Stimulated activated CD8-positive, alpha-beta memory T cell treated with anti-CD3 and anti-CD28 coated beads, Interleukin-7, amount 100 ng/mL, for 48 hours (primary cell): ENCODE measurements at regions not wholly inside any gene's neighbourhood (a gene's known extent, or its start where the extent isn't known, plus 50 kb on each side); places are given as distances from the start of the nearest gene placed in this dataset.
A peak's percentile ranks its signal among the peaks of the same experiment; 100 is the strongest.
"Not testable (repeated sequence)": the region's sequence is repeated elsewhere in the genome, so short reads cannot be mapped to it uniquely, and the experiment has no call there.

Experiments used
- DNase-seq, 2 donors: peaks; one replicate each; pipeline ENCODE4 v3.0.0-alpha.2; 2020; ENCODE audit warnings: low read depth in 1 of 2; ENCODE audit errors: extremely low read depth in 1 of 2

- DNase-seq = no peak
Observed at GRCh38 chr7:149608168-149608567, 110.6 kb upstream of the ZNF746 start.

GRCh38 chr7:149607683-149608082 lies 110.1 kb upstream of the ZNF746 start:
- DNase-seq = no peak

DNA sequence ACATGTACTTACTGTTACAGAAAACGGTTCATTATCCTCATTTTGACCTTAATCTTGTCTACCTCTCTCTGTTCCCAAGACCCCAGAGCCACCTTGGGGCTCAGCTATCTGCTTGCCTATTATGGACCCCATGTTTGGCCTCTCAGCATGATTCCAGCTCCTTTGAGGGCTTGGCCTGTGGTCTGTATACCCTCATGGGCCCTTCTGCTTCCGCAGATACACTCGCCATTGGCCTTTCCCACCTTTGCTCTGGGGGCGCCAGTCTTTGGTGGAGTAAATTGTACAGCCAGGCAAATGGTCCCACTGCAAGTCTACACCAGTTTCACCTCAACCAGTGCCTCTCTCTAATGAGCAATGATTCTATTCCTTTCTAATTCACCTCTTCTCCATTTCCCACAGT lies 109.2 kb upstream of the ZNF746 start:
- no peak for DNase-seq

DNA sequence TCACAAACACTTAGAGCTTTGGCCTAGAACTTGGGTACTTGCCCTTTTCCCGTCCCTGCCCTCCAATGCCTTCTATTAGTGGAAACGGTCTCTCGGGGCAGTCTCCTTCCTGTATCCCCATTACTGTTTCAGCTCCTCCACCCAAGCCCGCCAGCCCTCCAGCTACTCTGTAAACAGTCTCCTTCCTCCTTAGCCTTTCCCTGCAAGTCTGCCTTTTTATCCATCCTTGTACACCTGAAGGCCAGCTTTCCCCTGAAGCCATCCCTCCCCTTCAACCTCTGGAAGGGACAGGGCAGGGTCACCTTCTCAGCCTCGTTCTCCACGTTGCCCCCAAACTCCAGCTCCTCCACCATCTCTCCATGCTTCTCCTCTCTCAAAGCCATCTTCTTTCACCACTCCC lies 108.1 kb upstream of the ZNF746 start:
- DNase-seq = no peak

GRCh38 chr7:149604521-149604920 lies 106.9 kb upstream of the ZNF746 start:
- no peak for DNase-seq

GRCh38 chr7:149600669-149601330 lies 103.2 kb upstream of the ZNF746 start:
- DNase-seq = peak in 1 of 2 donors; percentile 57

- DNase-seq = no peak
Observed at GRCh38 chr7:149599636-149600206, 102.1 kb upstream of the ZNF746 start.

GRCh38 chr7:149598721-149599308 lies 101.2 kb upstream of the ZNF746 start:
- DNase-seq = no peak

GRCh38 chr7:149597789-149598188 lies 100.2 kb upstream of the ZNF746 start:
- DNase-seq = not testable (repeated sequence)

- DNase-seq = no peak
Observed at GRCh38 chr7:149595541-149595940, 97.9 kb upstream of the ZNF746 start.

DNA sequence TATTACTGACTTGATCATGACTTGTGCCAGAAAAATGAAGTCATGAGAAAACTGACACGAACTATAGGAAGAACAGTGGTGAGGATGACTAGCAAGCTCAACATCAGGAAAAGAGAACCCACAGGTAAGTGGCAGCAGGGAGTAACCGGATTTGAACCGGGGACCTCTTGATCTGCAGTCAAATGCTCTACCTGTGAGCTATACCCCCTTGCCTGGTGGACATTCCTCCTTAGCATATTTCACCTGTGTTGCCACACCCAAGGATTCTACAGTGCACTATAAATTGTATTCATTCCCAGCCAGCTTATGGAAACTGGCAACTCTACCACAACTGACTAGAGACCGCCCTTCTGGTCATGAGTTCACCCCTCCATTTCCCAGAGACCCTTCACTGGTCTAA lies 97.5 kb upstream of the ZNF746 start:
- no peak for DNase-seq

GRCh38 chr7:149588930-149589329 lies 91.3 kb upstream of the ZNF746 start:
- no peak for DNase-seq

DNA sequence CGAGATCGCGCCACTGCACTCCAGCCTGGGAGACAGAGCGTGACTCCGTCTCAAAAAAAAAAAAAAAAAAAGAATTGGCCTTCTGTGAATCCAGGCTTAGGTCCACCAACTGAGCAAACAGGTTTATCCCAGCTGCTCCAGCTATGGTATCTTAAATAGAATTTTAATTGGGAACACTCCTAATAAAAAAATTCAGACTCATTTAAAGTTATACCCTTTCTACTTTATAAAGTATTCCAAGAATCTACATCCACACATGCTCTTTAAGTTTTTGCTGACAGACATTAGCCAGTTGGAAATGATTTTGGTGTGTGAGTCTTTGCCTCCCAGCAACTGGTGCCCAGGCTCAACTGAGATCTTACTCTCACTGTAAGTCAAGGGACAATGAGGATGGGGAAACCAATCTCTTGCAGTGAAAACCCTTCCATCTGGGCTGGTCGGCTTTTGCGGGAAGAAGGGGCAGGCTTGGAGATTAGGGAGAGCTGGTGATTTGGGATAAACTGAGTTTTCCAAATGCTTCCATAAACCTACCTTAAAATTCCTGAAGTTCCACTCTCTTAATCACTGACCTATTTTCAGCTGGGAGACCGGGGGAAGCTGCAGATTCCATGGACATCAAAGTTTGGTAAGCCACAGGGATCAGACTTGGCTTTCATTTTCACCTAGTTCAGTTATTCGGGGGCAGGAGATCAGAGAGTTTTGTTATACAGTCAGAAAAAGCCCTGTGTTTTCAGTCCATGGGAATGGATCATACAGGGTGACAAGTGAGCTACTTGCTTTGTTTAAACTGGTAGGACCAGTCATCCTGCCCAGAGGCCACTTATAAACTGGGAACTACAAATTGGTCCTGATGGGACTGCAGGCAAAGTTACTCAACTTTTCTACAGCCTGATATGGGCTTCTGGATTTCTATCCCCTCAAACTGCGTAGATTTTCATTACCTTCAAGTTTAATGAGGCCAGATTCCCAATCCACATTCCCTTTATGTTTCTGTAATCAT lies 89.3 kb upstream of the ZNF746 start:
- DNase-seq = no peak

DNA sequence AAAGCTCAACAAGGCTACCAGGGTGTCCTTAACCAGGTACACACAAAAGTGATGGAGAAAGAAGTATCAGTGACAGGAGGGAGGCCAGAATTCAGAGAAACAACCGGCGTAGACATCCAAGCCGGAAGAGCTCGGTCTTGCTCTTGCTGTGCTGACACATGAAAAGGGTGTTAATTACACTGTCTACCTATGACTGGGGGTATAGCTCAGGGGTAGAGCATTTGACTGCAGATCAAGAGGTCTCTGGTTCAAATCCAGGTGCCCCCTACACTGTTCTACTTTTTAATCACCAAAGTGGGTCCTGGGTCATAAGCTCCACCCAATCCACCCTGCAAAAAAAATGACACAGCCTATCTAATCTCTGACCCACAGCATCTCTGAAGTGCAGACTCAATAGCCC lies 86.9 kb upstream of the ZNF746 start:
- no peak for DNase-seq

DNA sequence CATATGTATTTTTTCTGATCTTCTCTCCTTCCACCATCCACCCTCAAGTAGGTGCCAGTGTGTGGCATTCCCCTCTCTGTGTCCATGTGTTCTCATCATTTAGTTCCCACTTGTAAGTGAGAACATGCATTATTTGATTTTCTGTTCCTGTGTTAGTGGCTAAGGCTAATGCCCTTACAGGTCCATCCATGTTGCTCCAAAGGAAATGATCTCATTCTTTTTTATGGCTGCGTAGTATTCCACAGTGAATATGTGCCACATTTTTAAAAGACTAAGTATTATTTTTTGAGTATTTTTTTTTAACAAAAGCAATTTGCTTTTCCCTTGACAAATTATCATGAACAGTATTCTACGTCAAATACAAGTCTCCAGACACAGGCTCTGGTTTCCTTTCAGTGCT lies 86.4 kb upstream of the ZNF746 start:
- DNase-seq = no peak

GRCh38 chr7:149580328-149580727 lies 82.7 kb upstream of the ZNF746 start:
- no peak for DNase-seq

- not testable (repeated sequence) for DNase-seq
Observed at GRCh38 chr7:149579365-149579764, 81.8 kb upstream of the ZNF746 start.

- not testable (repeated sequence) for DNase-seq
Observed at GRCh38 chr7:149574428-149574827, 76.8 kb upstream of the ZNF746 start.

GRCh38 chr7:149573519-149573918 lies 75.9 kb upstream of the ZNF746 start:
- DNase-seq = no peak

DNA sequence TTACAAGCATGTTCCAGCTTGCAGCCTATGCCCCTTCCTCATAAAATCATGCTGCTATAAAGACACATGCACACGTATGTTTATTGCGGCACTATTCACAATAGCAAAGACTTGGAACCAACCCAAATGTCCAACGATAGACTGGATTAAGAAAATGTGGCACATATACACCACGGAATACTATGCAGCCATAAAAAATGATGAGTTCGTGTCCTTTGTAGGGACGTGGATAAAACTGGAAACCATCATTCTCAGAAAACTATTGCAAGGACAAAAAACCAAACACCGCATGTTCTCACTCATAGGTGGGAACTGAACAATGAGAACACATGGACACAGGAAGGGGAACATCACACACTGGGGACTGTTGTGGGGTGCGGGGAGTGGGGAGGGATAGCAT lies 75.3 kb upstream of the ZNF746 start:
- DNase-seq = not testable (repeated sequence)

GRCh38 chr7:149570784-149571183 lies 73.2 kb upstream of the ZNF746 start:
- no peak for DNase-seq
